ENCODE measurements at regions not wholly inside any gene's neighbourhood (a gene's known extent, or its start where the extent isn't known, plus 50 kb on each side); places are given as distances from the start of the nearest gene placed in this dataset.

DNA sequence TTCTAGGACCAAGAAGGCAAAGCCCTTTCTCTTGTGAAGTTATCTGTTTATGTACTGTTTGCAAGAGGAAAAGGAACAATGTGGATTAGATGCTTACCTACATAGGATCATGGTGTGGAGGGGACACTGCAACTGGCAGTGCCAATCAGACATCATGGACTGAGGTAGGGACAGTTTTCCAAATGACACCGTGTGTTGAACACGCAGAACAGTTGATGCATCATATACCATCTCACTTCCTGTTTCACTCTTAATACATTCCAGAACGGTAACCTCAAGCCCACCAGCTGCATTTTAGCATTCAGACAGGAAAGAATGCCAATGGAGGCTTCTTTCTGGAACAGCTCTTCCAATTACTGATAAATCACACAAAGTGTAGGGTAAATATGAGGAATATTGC, 397.7 kb upstream of the LMCD1 start:
- H3K27me3 ChIP-seq: no peaks in the 10 kb centered on the region
- no peak overlapping the region for H3K4me3 ChIP-seq
- TF ChIP-seq POLR2A (IDR thresholded peaks at IDR 0.05): no peak
- no peak for TF ChIP-seq EP300 (IDR thresholded peaks at IDR 0.05)
- no peak for TF ChIP-seq POLR2AphosphoS5 (IDR thresholded peaks at IDR 0.05)
- TF ChIP-seq CTCF (IDR thresholded peaks at IDR 0.05): no peak
- no peaks in the 10 kb centered on the region for H3K36me3 ChIP-seq
- WGBS, 5 donors: 60 to 80% (median 70%) methylated on average over 3 of the region's 3 CpGs
- H3K4me1 ChIP-seq: peaks cover 0 to 6% (median 0%) of the 10 kb centered on the region in 4 donors
- H3K27ac ChIP-seq: no peak overlapping the region
- no peaks in the 10 kb centered on the region for H3K9me3 ChIP-seq
- no peak for DNase-seq
- intact Hi-C loops (cut with DNase I; ENCODE audit: low total_unique reads): no loop called here

DNA sequence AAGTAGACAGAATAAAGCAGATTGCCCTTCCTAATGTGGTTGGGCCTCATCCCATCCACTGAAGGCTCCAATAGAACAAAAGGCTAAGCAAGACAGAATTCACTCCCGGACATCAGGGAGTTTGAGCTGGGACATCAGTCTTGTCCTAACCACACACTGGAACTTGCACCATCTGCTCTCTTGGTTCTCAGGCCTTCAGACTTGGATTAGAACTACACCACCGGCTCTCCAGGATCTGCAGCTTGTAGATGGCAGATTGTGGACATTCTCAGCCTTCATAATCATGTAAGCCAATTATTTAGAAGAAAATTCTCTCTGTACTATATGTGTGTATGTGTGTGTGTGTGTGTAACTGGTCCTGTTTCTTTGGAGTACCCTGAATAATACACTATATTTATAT, 394.7 kb upstream of the LMCD1 start:
- intact Hi-C loops (cut with DNase I; ENCODE audit: low total_unique reads): no loop called here
- Histone ChIP-seq H3K4me3 (no peak overlapping the region), H3K27me3 (no peaks in the 10 kb centered on the region), H3K4me1 (peaks cover 0 to 18% (median 5%) of the 10 kb centered on the region in 4 donors), H3K27ac (no peak overlapping the region), H3K9me3 (no peaks in the 10 kb centered on the region), H3K36me3 (no peaks in the 10 kb centered on the region)
- WGBS, 5 donors: 93 to 100% (median 96%) methylated on average over 2 of the region's 2 CpGs
- no peak for TF ChIP-seq POLR2AphosphoS5 (IDR thresholded peaks at IDR 0.05)
- no peak for TF ChIP-seq POLR2A (IDR thresholded peaks at IDR 0.05)
- no peak for DNase-seq

GRCh38 chr3:8110966-8111798, 390.4 kb upstream of the LMCD1 start:
- 19 to 24% (median 23%) methylated on average over 14 of the region's 14 CpGs for WGBS, 5 donors
- TF ChIP-seq POLR2AphosphoS5 (IDR thresholded peaks at IDR 0.05) (peak in 1 of 3 donors; percentile 46), EP300 (IDR thresholded peaks at IDR 0.05) (no peak), CTCF (IDR thresholded peaks at IDR 0.05) (peak in 5 of 7 experiments; percentile 65 to 84 (median 77)), POLR2A (IDR thresholded peaks at IDR 0.05) (no peak)
- H3K27ac ChIP-seq: no peak overlapping the region
- DNase-seq: peak; percentile 57 to 88
- H3K9me3 ChIP-seq: no peaks in the 10 kb centered on the region
- no peaks in the 10 kb centered on the region for H3K36me3 ChIP-seq
- H3K27me3 ChIP-seq: no peaks in the 10 kb centered on the region
- intact Hi-C loops (cut with DNase I; ENCODE audit: low total_unique reads): no loop called here
- H3K4me1 ChIP-seq: peaks cover 0 to 11% (median 5%) of the 10 kb centered on the region in 4 donors
- peak overlapping the region in 2 of 4 donors; percentile 15 to 16 for H3K4me3 ChIP-seq

GRCh38 chr3:8112587-8112986, 389.0 kb upstream of the LMCD1 start:
- no peak overlapping the region for H3K27ac ChIP-seq
- intact Hi-C loops (cut with DNase I; ENCODE audit: low total_unique reads): no loop called here
- peaks cover 0 to 11% (median 5%) of the 10 kb centered on the region in 4 donors for H3K4me1 ChIP-seq
- 56 to 65% (median 58%) methylated on average over 7 of the region's 7 CpGs for WGBS, 5 donors
- H3K27me3 ChIP-seq: no peaks in the 10 kb centered on the region
- no peak for DNase-seq
- TF ChIP-seq POLR2AphosphoS5 (IDR thresholded peaks at IDR 0.05) (no peak), EP300 (IDR thresholded peaks at IDR 0.05) (no peak), CTCF (IDR thresholded peaks at IDR 0.05) (no peak), POLR2A (IDR thresholded peaks at IDR 0.05) (no peak)
- H3K9me3 ChIP-seq: no peaks in the 10 kb centered on the region
- H3K36me3 ChIP-seq: no peaks in the 10 kb centered on the region
- H3K4me3 ChIP-seq: no peak overlapping the region

DNA sequence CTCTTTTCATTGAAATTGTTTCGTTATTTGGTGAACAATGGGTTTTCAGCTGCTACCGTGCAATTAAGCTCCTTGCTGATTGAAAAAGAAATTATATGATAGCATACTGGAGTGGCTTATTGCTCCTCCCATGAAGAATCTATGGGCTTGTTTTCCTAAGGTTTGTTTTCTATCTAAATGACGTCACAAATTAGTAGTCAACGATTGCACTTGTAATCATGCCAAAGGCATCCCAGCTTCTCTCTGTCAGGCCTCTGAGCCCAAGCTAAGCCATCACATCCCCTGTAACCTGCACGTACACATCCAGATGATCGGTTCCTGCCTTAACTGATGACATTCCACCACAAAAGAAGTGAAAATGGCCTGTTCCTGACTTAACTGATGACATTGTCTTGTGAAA, 388.0 kb upstream of the LMCD1 start:
- no peak overlapping the region for H3K27ac ChIP-seq
- no peaks in the 10 kb centered on the region for H3K36me3 ChIP-seq
- H3K27me3 ChIP-seq: no peaks in the 10 kb centered on the region
- TF ChIP-seq POLR2A (IDR thresholded peaks at IDR 0.05) (no peak), POLR2AphosphoS5 (IDR thresholded peaks at IDR 0.05) (no peak), EP300 (IDR thresholded peaks at IDR 0.05) (no peak), CTCF (IDR thresholded peaks at IDR 0.05) (no peak)
- intact Hi-C loops (cut with DNase I; ENCODE audit: low total_unique reads): no loop called here
- H3K9me3 ChIP-seq: no peaks in the 10 kb centered on the region
- H3K4me1 ChIP-seq: peaks cover 0 to 11% (median 5%) of the 10 kb centered on the region in 4 donors
- no peak overlapping the region for H3K4me3 ChIP-seq
- DNase-seq: no peak
- 68 to 83% (median 81%) methylated on average over 6 of the region's 6 CpGs for WGBS, 5 donors

Data from stomach (tissue), 8 donors.